H9 (cell line): ENCODE measurements at regions not wholly inside any gene's neighbourhood (a gene's known extent, or its start where the extent isn't known, plus 50 kb on each side); places are given as distances from the start of the nearest gene placed in this dataset.

Source experiments
- DNase-seq: peaks from one replicate; pipeline ENCODE4 v3.0.0-alpha.2; 2017
- H2AFZ ChIP-seq: one replicate; pipeline ENCODE4 v1.6.1; 2013; ENCODE audit warnings: mild to moderate bottlenecking, low read length, control low read depth, moderate library complexity
- H2AK5ac ChIP-seq: 2 replicates; pipeline ENCODE4 v1.6.1; 2013; ENCODE audit warnings: low read length, control low read depth, mixed read lengths; ENCODE audit not compliant: insufficient read length
- H2BK120ac ChIP-seq: one replicate; pipeline ENCODE4 v1.6.1; 2013; ENCODE audit warnings: low read depth, mild to moderate bottlenecking, low read length, control low read depth, inconsistent platforms; ENCODE audit not compliant: poor library complexity, severe bottlenecking
- H2BK12ac ChIP-seq: 2 replicates; pipeline ENCODE4 v1.6.1; 2013; ENCODE audit warnings: low read length, control low read depth, mixed read lengths, low read depth; ENCODE audit not compliant: insufficient read length
- H2BK15ac ChIP-seq: 2 replicates; pipeline ENCODE4 v1.6.1; 2013; ENCODE audit warnings: low read depth, low read length, control low read depth
- H2BK20ac ChIP-seq: one replicate; pipeline ENCODE4 v1.6.1; 2013; ENCODE audit warnings: low read depth, mild to moderate bottlenecking, low read length, control low read depth, inconsistent platforms; ENCODE audit not compliant: poor library complexity, severe bottlenecking
- H2BK5ac ChIP-seq: 2 replicates; pipeline ENCODE4 v1.6.1; 2013; ENCODE audit warnings: low read length, control low read depth, mixed read lengths; ENCODE audit not compliant: insufficient read length
- H3K14ac ChIP-seq: 2 replicates; pipeline ENCODE4 v1.6.1; 2013; ENCODE audit warnings: low read length, control low read depth; ENCODE audit not compliant: insufficient read depth
- H3K18ac ChIP-seq: 2 replicates; pipeline ENCODE4 v1.6.1; 2013; ENCODE audit warnings: low read depth, mild to moderate bottlenecking, mixed read lengths, low read length, control low read depth; ENCODE audit not compliant: insufficient read length
- H3K23ac ChIP-seq: 2 replicates; pipeline ENCODE4 v1.6.1; 2013; ENCODE audit warnings: low read length, control low read depth, mixed read lengths, low read depth; ENCODE audit not compliant: insufficient read length
- H3K23me2 ChIP-seq: 2 replicates; pipeline ENCODE4 v1.6.1; 2013; ENCODE audit warnings: low read depth, mild to moderate bottlenecking, mixed read lengths, low read length, control low read depth; ENCODE audit not compliant: insufficient read length, poor library complexity, severe bottlenecking
- H3K27ac ChIP-seq: 2 replicates; pipeline ENCODE4 v1.5.1; 2013; ENCODE audit warnings: low read length, control low read depth, mixed read lengths, low read depth; ENCODE audit not compliant: insufficient read length
- H3K27me3 ChIP-seq: 2 replicates; pipeline ENCODE4 v1.6.1; 2013; ENCODE audit warnings: low read length, control low read depth, inconsistent platforms; ENCODE audit not compliant: insufficient read depth
- H3K4ac ChIP-seq: 2 replicates; pipeline ENCODE4 v1.6.1; 2013; ENCODE audit warnings: low read depth, mild to moderate bottlenecking, control low read depth, inconsistent platforms, low read length, moderate library complexity
- H3K4me1 ChIP-seq: 2 replicates; pipeline ENCODE4 v1.6.1; 2013; ENCODE audit warnings: low read length, control low read depth, inconsistent platforms; ENCODE audit not compliant: insufficient read depth
- H3K4me2 ChIP-seq: 2 replicates; pipeline ENCODE4 v1.6.1; 2013; ENCODE audit warnings: low read length, control low read depth, mixed read lengths; ENCODE audit not compliant: insufficient read length, insufficient read depth
- H3K56ac ChIP-seq: 2 replicates; pipeline ENCODE4 v1.6.1; 2013; ENCODE audit warnings: low read depth, mild to moderate bottlenecking, mixed read lengths, low read length, control low read depth; ENCODE audit not compliant: insufficient read length
- H3K79me1 ChIP-seq: 2 replicates; pipeline ENCODE4 v1.6.1; 2013; ENCODE audit warnings: low read depth, mild to moderate bottlenecking, moderate library complexity, low read length, control low read depth, inconsistent platforms; ENCODE audit not compliant: insufficient read depth, poor library complexity, severe bottlenecking
- H3K79me2 ChIP-seq: 2 replicates; pipeline ENCODE4 v1.6.1; 2013; ENCODE audit warnings: low read length, control low read depth, inconsistent platforms; ENCODE audit not compliant: insufficient read depth
- H3K9ac ChIP-seq: 2 replicates; pipeline ENCODE4 v1.6.1; 2013; ENCODE audit warnings: low read length, control low read depth, mixed read lengths; ENCODE audit not compliant: insufficient read length; ENCODE audit errors: extremely low read depth
- H3K9me3 ChIP-seq: one replicate; pipeline ENCODE4 v1.6.1; 2013; ENCODE audit warnings: low read depth, low read length, inconsistent platforms; ENCODE audit not compliant: control insufficient read depth
- H3T11ph ChIP-seq: one replicate; pipeline ENCODE4 v1.6.1; 2013; ENCODE audit warnings: mild to moderate bottlenecking, low read length, control low read depth, inconsistent platforms
- H4K20me1 ChIP-seq: one replicate; pipeline ENCODE4 v1.6.1; 2013; ENCODE audit not compliant: control insufficient read depth, insufficient read length, insufficient read depth
- H4K5ac ChIP-seq: 2 replicates; pipeline ENCODE4 v1.6.1; 2013; ENCODE audit warnings: low read depth, mild to moderate bottlenecking, mixed read lengths, low read length, control low read depth; ENCODE audit not compliant: insufficient read length
- H4K8ac ChIP-seq: replicated peaks from 2 replicates; pipeline ENCODE4 v1.6.1; 2013; ENCODE audit warnings: low read length, control low read depth, mixed read lengths, low read depth; ENCODE audit not compliant: insufficient read length
- H4K91ac ChIP-seq: 2 replicates; pipeline ENCODE4 v1.6.1; 2013; ENCODE audit warnings: low read depth, mild to moderate bottlenecking, moderate library complexity, mixed read lengths, low read length, control low read depth; ENCODE audit not compliant: insufficient read length
- H3K27ac Mint-ChIP-seq, 3 experiments: 2 replicates in 2 of 3; 3 replicates in 1 of 3; pipeline ENCODE4 v1.8.0; 2020 to 2021; ENCODE audit warnings: mixed read lengths in 3 of 3, mild to moderate bottlenecking in 1 of 3, moderate library complexity in 1 of 3
- H3K27me3 Mint-ChIP-seq: 2 replicates; pipeline ENCODE4 v1.8.0; 2021; ENCODE audit warnings: low read depth, mild to moderate bottlenecking, moderate library complexity, mixed read lengths
- H3K36me3 Mint-ChIP-seq, 3 experiments: 2 replicates in 2 of 3; 3 replicates in 1 of 3; pipeline ENCODE4 v1.8.0; 2020 to 2021; ENCODE audit warnings: low read depth in 3 of 3, mixed read lengths in 3 of 3; ENCODE audit not compliant: insufficient read depth in 1 of 3
- H3K4me1 Mint-ChIP-seq, 2 experiments: 2 replicates each; pipeline ENCODE4 v1.8.0; 2020; ENCODE audit warnings: mixed read lengths in 2 of 2
- H3K4me3 Mint-ChIP-seq, 2 experiments: 2 replicates in 1 of 2; 3 replicates in 1 of 2; pipeline ENCODE4 v1.8.0; 2020 to 2021; ENCODE audit warnings: mild to moderate bottlenecking in 2 of 2, mixed read lengths in 2 of 2, moderate library complexity in 1 of 2
- H3K9me3 Mint-ChIP-seq, 2 experiments: 2 replicates in 1 of 2; 3 replicates in 1 of 2; pipeline ENCODE4 v1.8.0; 2020; ENCODE audit warnings: mild to moderate bottlenecking in 2 of 2, mixed read lengths in 2 of 2, moderate library complexity in 1 of 2
- WGBS: extraction: QIAGEN DNeasy Blood & Tissue Kit; methylation state at CpG from one replicate; pipeline ENCODE4 v1.1.7; 2013; ENCODE audit warnings: missing lambda C conversion rate, low lambda C conversion rate, mixed read lengths; ENCODE audit not compliant: insufficient read length; ENCODE audit errors: extremely low coverage; 5-methylcytosine and 5-hydroxymethylcytosine counted together
- TF ChIP-seq, protein P1 (sequence below): fragments of 200-600 bp; sonication (generic); conservative IDR thresholded peaks from 3 replicates; pipeline ENCODE4 v1.8.0; 2021; ENCODE audit warnings: antibody characterized with exemption, mild to moderate bottlenecking

DNA sequence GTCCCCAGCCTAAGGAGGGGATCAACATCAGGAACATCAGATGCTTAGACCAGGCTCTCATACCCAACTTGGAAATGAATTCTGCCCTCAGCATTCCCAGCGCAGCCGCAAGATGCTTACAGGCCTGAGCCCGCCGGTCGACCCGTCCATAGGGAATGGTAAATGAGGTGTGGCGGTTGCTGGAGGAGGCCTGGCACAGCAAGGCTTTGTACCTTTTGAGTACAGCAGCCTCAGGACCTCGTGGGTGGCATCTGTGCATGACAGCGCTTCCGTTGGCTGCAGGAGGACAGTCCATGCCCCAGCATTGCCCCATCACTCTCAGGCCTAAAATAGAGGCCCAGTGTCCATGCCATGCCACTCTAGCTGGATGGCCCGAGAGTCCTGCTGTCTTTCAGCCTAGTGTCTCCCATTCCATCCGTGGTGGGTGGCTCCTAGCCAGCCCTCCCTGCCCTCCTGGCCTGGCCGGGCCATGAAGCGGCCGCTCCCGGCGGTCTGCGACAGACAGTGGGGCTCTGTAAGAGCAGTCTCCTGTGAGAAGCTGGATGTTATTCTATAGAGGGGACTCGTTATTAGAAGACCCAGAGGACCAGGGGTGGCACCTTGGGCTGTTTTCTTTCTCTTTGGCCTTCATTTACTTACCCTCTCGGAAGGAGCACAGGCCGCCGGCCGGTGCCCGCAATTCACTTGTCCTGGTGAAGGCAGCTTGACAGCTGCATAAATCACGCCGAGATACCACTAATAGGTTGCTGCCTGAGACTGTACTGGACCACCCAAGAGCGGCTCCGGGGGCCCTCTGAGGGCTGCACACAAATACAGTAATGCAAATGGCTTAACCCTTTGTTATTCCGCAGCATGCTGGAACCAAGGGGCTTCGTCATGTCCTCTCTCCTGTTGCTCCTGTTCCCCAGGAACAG is 223.5 kb upstream of the TUT7 start:
- H3K79me1 ChIP-seq, result no peaks in the 10 kb centered on the region
- H2AK5ac ChIP-seq, result no peak overlapping the region
- H3K9me3 ChIP-seq, result no peaks in the 10 kb centered on the region
- H2BK12ac ChIP-seq, result no peak overlapping the region
- Mint-ChIP-seq H3K4me1 (peaks cover 12 to 21% of the 10 kb centered on the region in 2 experiments), H3K9me3 (peaks cover 0 to 4% of the 10 kb centered on the region in 2 experiments; a peak in 1 of 5 replicates), H3K36me3 (no peaks in the 10 kb centered on the region), H3K27ac (peak overlapping the region in 1 of 3 experiments; percentile 25; a peak in 3 of 7 replicates), H3K27me3 (peaks cover 4% of the 10 kb centered on the region), H3K4me3 (no peak overlapping the region)
- H3K18ac ChIP-seq, result no peak overlapping the region
- TF ChIP-seq, protein P1, sequence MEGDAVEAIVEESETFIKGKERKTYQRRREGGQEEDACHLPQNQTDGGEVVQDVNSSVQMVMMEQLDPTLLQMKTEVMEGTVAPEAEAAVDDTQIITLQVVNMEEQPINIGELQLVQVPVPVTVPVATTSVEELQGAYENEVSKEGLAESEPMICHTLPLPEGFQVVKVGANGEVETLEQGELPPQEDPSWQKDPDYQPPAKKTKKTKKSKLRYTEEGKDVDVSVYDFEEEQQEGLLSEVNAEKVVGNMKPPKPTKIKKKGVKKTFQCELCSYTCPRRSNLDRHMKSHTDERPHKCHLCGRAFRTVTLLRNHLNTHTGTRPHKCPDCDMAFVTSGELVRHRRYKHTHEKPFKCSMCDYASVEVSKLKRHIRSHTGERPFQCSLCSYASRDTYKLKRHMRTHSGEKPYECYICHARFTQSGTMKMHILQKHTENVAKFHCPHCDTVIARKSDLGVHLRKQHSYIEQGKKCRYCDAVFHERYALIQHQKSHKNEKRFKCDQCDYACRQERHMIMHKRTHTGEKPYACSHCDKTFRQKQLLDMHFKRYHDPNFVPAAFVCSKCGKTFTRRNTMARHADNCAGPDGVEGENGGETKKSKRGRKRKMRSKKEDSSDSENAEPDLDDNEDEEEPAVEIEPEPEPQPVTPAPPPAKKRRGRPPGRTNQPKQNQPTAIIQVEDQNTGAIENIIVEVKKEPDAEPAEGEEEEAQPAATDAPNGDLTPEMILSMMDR, result no peak
- no peaks in the 10 kb centered on the region for H3K27me3 ChIP-seq
- no peak overlapping the region; the same call in 1 of the 2 replicates for H2BK15ac ChIP-seq
- no peak overlapping the region for H2BK20ac ChIP-seq
- H3K27ac ChIP-seq, result no peak overlapping the region
- no peak overlapping the region for H2AFZ ChIP-seq
- H3K4ac ChIP-seq, result no peak overlapping the region
- no peak overlapping the region for H3K56ac ChIP-seq
- H2BK120ac ChIP-seq, result no peak overlapping the region
- no peak overlapping the region for H4K8ac ChIP-seq
- no peak overlapping the region for H4K5ac ChIP-seq
- H3T11ph ChIP-seq, result no peak overlapping the region
- no peaks in the 10 kb centered on the region; the same call in 1 of the 2 replicates for H3K4me1 ChIP-seq
- no peak overlapping the region for H2BK5ac ChIP-seq
- H3K23me2 ChIP-seq, result no peaks in the 10 kb centered on the region
- no peaks in the 10 kb centered on the region for H4K20me1 ChIP-seq
- H3K9ac ChIP-seq, result no peak overlapping the region
- WGBS, result no CpG with 5 or more reads among the region's 30 CpGs
- H3K14ac ChIP-seq, result peak overlapping the region; percentile 1; the same call in 1 of the 2 replicates
- H4K91ac ChIP-seq, result no peak overlapping the region
- no peaks in the 10 kb centered on the region for H3K79me2 ChIP-seq
- H3K23ac ChIP-seq, result no peak overlapping the region
- no peak overlapping the region for H3K4me2 ChIP-seq
- no peak for DNase-seq
